Body of pancreas (tissue), 4 donors: ENCODE measurements at regions not wholly inside any gene's neighbourhood (a gene's known extent, or its start where the extent isn't known, plus 50 kb on each side); places are given as distances from the start of the nearest gene placed in this dataset.
"Not testable (repeated sequence)": the region's sequence is repeated elsewhere in the genome, so short reads cannot be mapped to it uniquely, and the experiment has no call there.

Source experiments
- ATAC-seq: fragments of 150-250 bp; one replicate; pipeline ENCODE4 v1.9.1; 2016
- DNase-seq, 4 donors: peaks; one replicate each; pipeline ENCODE4 v3.0.0-alpha.2; 2019
- H3K27ac ChIP-seq, 4 donors: fragments of 200-600 bp; sonication (generic); 1 replicate in 3 of 4; 2 replicates in 1 of 4; pipeline versions ENCODE4 v1.5.1 to v1.6.1; 2016 to 2019; ENCODE audit warnings: mild to moderate bottlenecking in 1 of 4, mixed read lengths in 1 of 4, moderate library complexity in 1 of 4
- H3K27me3 ChIP-seq, 2 donors: fragments of 200-600 bp; sonication (generic); one replicate each; pipeline ENCODE4 v1.6.0; 2016; ENCODE audit warnings: mild to moderate bottlenecking in 1 of 2
- H3K36me3 ChIP-seq, 2 donors: fragments of 200-600 bp; sonication (generic); replicated peaks in 1 of 2; 2 replicates each; pipeline ENCODE4 v1.5.1; 2016; ENCODE audit warnings: low read depth in 2 of 2; ENCODE audit not compliant: insufficient read depth in 1 of 2
- H3K4me1 ChIP-seq: fragments of 200-600 bp; sonication (generic); one replicate; pipeline ENCODE4 v1.6.0; 2016
- H3K4me3 ChIP-seq, 2 donors: fragments of 200-600 bp; sonication (generic); 1 replicate in 1 of 2; 2 replicates in 1 of 2; pipeline ENCODE4 v1.5.1; 2016 to 2019
- H3K9me3 ChIP-seq, 3 donors: fragments of 200-600 bp; sonication (generic); 1 replicate in 2 of 3; 2 replicates in 1 of 3; pipeline ENCODE4 v1.5.1; 2016
- POLR2A ChIP-seq, 3 donors: fragments of 450-650 bp; IDR thresholded peaks; one replicate each; pipeline ENCODE4 v1.6.1; 2016; ENCODE audit warnings: antibody characterized with exemption in 3 of 3, mild to moderate bottlenecking in 2 of 3
- WGBS, 2 donors: methylation state at CpG; one replicate each; pipeline ENCODE4 v1.1.5; 2017; 5-methylcytosine and 5-hydroxymethylcytosine counted together
- intact Hi-C: fragments of 100-400 bp; cut with DNase I; formaldehyde crosslinking; loops from one replicate; pipeline ENCODE4 v1.15.1; 2023
- TF ChIP-seq, protein P1 (sequence below), 7 experiments: fragments of 450-650 bp in 4 of 7; fragments of 200-600 bp in 3 of 7; sonication (generic) in 3 of 7; IDR thresholded peaks; one replicate each; pipeline ENCODE4 v1.5.1; 2016 to 2019; ENCODE audit warnings: antibody characterized with exemption in 7 of 7

GRCh38 chr18:1658908-1659566, 754.4 kb downstream of the ADCYAP1 start:
- Histone ChIP-seq H3K27me3 (no peaks in the 10 kb centered on the region), H3K27ac (no peak overlapping the region), H3K4me3 (no peak overlapping the region), H3K9me3 (no peaks in the 10 kb centered on the region), H3K4me1 (peaks cover 3% of the 10 kb centered on the region), H3K36me3 (no peaks in the 10 kb centered on the region)
- no peak for DNase-seq
- ATAC-seq, result no peak
- intact Hi-C loops, result no loop called here
- WGBS, 2 donors, result 61 to 63% methylated on average over 9 of the region's 9 CpGs
- TF ChIP-seq, protein P1, sequence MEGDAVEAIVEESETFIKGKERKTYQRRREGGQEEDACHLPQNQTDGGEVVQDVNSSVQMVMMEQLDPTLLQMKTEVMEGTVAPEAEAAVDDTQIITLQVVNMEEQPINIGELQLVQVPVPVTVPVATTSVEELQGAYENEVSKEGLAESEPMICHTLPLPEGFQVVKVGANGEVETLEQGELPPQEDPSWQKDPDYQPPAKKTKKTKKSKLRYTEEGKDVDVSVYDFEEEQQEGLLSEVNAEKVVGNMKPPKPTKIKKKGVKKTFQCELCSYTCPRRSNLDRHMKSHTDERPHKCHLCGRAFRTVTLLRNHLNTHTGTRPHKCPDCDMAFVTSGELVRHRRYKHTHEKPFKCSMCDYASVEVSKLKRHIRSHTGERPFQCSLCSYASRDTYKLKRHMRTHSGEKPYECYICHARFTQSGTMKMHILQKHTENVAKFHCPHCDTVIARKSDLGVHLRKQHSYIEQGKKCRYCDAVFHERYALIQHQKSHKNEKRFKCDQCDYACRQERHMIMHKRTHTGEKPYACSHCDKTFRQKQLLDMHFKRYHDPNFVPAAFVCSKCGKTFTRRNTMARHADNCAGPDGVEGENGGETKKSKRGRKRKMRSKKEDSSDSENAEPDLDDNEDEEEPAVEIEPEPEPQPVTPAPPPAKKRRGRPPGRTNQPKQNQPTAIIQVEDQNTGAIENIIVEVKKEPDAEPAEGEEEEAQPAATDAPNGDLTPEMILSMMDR (IDR thresholded peaks at IDR 0.05), result no peak
- TF ChIP-seq POLR2A (IDR thresholded peaks at IDR 0.05), result no peak

DNA sequence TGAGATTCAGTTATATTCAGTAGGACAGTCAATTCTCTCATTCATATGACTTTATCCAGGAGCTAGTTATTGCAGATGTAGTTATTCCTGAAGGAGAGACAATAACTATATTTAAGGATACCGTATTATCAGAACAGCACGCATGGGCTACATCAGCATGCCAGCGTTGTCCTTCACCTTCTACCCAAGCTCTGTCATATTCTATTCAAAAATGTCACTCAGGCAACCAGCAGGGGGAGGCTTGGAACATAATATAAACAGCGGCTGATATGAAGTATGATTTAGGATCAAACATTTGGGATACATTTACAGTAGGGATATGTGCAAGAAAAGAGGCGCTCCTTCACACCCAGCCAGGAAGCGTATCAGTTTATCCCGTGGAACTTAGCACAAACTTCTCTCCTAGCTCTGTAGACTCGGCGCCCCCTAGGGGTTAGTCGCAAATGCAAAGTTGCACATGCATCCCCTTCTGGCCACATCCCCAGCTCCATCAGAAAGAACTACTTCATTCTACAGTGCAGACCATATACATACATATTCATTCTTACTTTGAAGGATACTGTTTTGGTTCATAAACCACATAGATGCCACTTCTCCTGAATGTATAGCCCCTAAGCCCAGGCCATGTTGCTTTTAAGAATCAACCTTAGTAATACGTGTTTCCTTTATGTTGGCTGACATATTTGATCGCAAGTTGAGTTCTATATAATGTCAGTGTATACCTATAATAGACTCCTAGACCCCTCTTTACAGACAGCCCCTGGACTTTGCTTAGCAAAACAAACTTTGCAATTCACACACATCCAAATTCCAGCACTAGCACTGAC, 759.4 kb downstream of the ADCYAP1 start:
- Histone ChIP-seq H3K36me3 (no peaks in the 10 kb centered on the region), H3K9me3 (no peaks in the 10 kb centered on the region), H3K27ac (no peak overlapping the region), H3K4me3 (no peak overlapping the region), H3K27me3 (no peaks in the 10 kb centered on the region), H3K4me1 (peaks cover 21% of the 10 kb centered on the region)
- intact Hi-C loops, result no loop called here
- ATAC-seq (peak; percentile 66), DNase-seq (peak; percentile 65 to 75 (median 68))
- TF ChIP-seq, protein P1 (IDR thresholded peaks at IDR 0.05), result peak; percentile 55 to 75 (median 65)
- no peak for TF ChIP-seq POLR2A (IDR thresholded peaks at IDR 0.05)
- WGBS, 2 donors, result 34 to 37% methylated on average over 12 of the region's 12 CpGs

DNA sequence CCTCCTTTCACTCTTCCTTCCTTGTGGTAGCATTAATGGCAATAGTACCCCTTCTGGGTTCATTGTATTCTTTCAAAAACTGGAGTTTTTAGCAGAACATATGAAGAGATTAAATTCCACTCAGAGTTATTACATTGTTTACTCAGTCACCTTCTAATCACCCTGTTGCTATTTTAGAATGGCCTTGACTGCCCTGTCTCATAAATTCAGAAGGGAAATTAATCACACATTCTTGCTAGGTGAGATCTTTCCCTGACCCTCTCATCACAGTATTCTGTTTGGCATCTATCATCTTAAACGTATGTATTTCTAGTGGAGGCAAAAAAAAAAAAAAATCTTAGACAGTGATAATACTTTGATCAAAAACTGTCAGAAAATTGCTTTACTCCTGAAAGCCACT, 760.4 kb downstream of the ADCYAP1 start:
- WGBS, 2 donors, result 2 to 17% methylated on average over 1 of the region's 1 CpG

GRCh38 chr18:1668279-1668678, 763.6 kb downstream of the ADCYAP1 start:
- H3K9me3 ChIP-seq, result no peaks in the 10 kb centered on the region
- ATAC-seq (no peak), DNase-seq (no peak)
- WGBS, 2 donors, result 56 to 57% methylated on average over 4 of the region's 4 CpGs
- H3K27ac ChIP-seq, result no peak overlapping the region
- H3K36me3 ChIP-seq, result no peaks in the 10 kb centered on the region
- H3K27me3 ChIP-seq, result no peaks in the 10 kb centered on the region
- intact Hi-C loops, result no loop called here
- peaks cover 21% of the 10 kb centered on the region for H3K4me1 ChIP-seq
- no peak for TF ChIP-seq POLR2A (IDR thresholded peaks at IDR 0.05)
- TF ChIP-seq, protein P1 (IDR thresholded peaks at IDR 0.05), result no peak
- no peak overlapping the region for H3K4me3 ChIP-seq

More for the DNA sequence above, 760.4 kb downstream of the ADCYAP1 start:
- no peak overlapping the region for H3K4me3 ChIP-seq
- no peaks in the 10 kb centered on the region for H3K36me3 ChIP-seq
- H3K4me1 ChIP-seq, result peaks cover 21% of the 10 kb centered on the region
- no peaks in the 10 kb centered on the region for H3K27me3 ChIP-seq
- DNase-seq (no peak), ATAC-seq (peak; percentile 75)
- no peak overlapping the region for H3K27ac ChIP-seq
- H3K9me3 ChIP-seq, result no peaks in the 10 kb centered on the region
- TF ChIP-seq, protein P1 (IDR thresholded peaks at IDR 0.05), result no peak
- no peak for TF ChIP-seq POLR2A (IDR thresholded peaks at IDR 0.05)
- intact Hi-C loops, result no loop called here

GRCh38 chr18:1671710-1672109, 767.0 kb downstream of the ADCYAP1 start:
- ATAC-seq, intact Hi-C loops, DNase-seq, H3K9me3 ChIP-seq, H3K27ac ChIP-seq, H3K36me3 ChIP-seq, H3K27me3 ChIP-seq, H3K4me3 ChIP-seq, H3K4me1 ChIP-seq: not testable (repeated sequence)
- 81 to 82% methylated on average over 2 of the region's 2 CpGs for WGBS, 2 donors
